GM23338 (cell line): ENCODE measurements at regions not wholly inside any gene's neighbourhood (a gene's known extent, or its start where the extent isn't known, plus 50 kb on each side); places are given as distances from the start of the nearest gene placed in this dataset.

Experiments used
- CTCF ChIP-seq, 2 experiments: fragments of 200-600 bp in 1 of 2; sonication (generic) in 1 of 2; conservative IDR thresholded peaks; 2 replicates each; pipeline versions ENCODE4 v1.5.1 to v1.6.1; 2016 to 2017; ENCODE audit warnings: antibody characterized with exemption in 2 of 2, low read depth in 2 of 2, mild to moderate bottlenecking in 2 of 2, moderate library complexity in 1 of 2
- EZH2 ChIP-seq: fragments of 200-600 bp; sonication (generic); IDR thresholded peaks from one replicate; pipeline ENCODE4 v1.8.0; 2017; ENCODE audit warnings: antibody characterized with exemption, mild to moderate bottlenecking, low read depth; ENCODE audit not compliant: unreplicated experiment
- EZH2phosphoT487 ChIP-seq: fragments of 200-600 bp; sonication (generic); IDR thresholded peaks from one replicate; pipeline ENCODE4 v1.8.1; 2018; ENCODE audit warnings: antibody characterized with exemption; ENCODE audit not compliant: unreplicated experiment
- POLR2AphosphoS5 ChIP-seq: IDR thresholded peaks from 2 replicates; pipeline ENCODE4 v1.6.1; 2016; ENCODE audit warnings: antibody characterized with exemption, low read depth
- STAT1 ChIP-seq: IDR thresholded peaks from one replicate; pipeline ENCODE4 v1.6.1; 2016; ENCODE audit warnings: antibody characterized with exemption; ENCODE audit not compliant: unreplicated experiment

- TF ChIP-seq EZH2phosphoT487: no peak
- no peak for TF ChIP-seq CTCF (conservative IDR thresholded peaks at IDR 0.05; ENCODE audit: low read depth in 2 of 2)
- TF ChIP-seq STAT1: no peak
- no peak for TF ChIP-seq EZH2
- no peak for TF ChIP-seq POLR2AphosphoS5
Observed at GRCh38 chr11:8763070-8763685, 80.6 kb downstream of the RPL27A start.
